ENCODE measurements at regions not wholly inside any gene's neighbourhood (a gene's known extent, or its start where the extent isn't known, plus 50 kb on each side); places are given as distances from the start of the nearest gene placed in this dataset.
"Not testable (repeated sequence)": the region's sequence is repeated elsewhere in the genome, so short reads cannot be mapped to it uniquely, and the experiment has no call there.

GRCh38 chr6:74404366-74404765, 708.4 kb downstream of the CD109 start:
- no peak overlapping the region for H3K9ac ChIP-seq
- no peaks in the 10 kb centered on the region for H3K79me2 ChIP-seq (ENCODE audit: low read depth)
- no peaks in the 10 kb centered on the region for H3K27me3 ChIP-seq
- no peaks in the 10 kb centered on the region for H3K9me3 ChIP-seq (ENCODE audit: low read depth)
- H3K4me2 ChIP-seq, result no peak overlapping the region
- no peak for DNase-seq (ENCODE audit: low spot score)
- Mint-ChIP-seq H3K27ac (no peak overlapping the region), H3K36me3 (no peaks in the 10 kb centered on the region), H3K27me3 (ENCODE audit: insufficient read depth, low read depth) (peaks cover 2% of the 10 kb centered on the region), H3K4me1 (no peaks in the 10 kb centered on the region), H3K9me3 (peaks cover 10% of the 10 kb centered on the region), H3K4me3 (no peak overlapping the region)
- no peaks in the 10 kb centered on the region for H3F3A ChIP-seq (ENCODE audit: low read depth)
- no peaks in the 10 kb centered on the region for H4K20me1 ChIP-seq (ENCODE audit: low read depth)
- TF ChIP-seq, protein P1, sequence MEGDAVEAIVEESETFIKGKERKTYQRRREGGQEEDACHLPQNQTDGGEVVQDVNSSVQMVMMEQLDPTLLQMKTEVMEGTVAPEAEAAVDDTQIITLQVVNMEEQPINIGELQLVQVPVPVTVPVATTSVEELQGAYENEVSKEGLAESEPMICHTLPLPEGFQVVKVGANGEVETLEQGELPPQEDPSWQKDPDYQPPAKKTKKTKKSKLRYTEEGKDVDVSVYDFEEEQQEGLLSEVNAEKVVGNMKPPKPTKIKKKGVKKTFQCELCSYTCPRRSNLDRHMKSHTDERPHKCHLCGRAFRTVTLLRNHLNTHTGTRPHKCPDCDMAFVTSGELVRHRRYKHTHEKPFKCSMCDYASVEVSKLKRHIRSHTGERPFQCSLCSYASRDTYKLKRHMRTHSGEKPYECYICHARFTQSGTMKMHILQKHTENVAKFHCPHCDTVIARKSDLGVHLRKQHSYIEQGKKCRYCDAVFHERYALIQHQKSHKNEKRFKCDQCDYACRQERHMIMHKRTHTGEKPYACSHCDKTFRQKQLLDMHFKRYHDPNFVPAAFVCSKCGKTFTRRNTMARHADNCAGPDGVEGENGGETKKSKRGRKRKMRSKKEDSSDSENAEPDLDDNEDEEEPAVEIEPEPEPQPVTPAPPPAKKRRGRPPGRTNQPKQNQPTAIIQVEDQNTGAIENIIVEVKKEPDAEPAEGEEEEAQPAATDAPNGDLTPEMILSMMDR (IDR thresholded peaks at IDR 0.05), result no peak
- TF ChIP-seq EZH2phosphoT487 (IDR thresholded peaks at IDR 0.05), result no peak
- no peak for TF ChIP-seq EZH2 (IDR thresholded peaks at IDR 0.05)
- no peak overlapping the region for H2AFZ ChIP-seq (replicated peaks)
- H3K36me3 ChIP-seq, result no peaks in the 10 kb centered on the region
- no peak overlapping the region for H3K27ac ChIP-seq
- H3K4me3 ChIP-seq, result no peak overlapping the region
- no peaks in the 10 kb centered on the region for H3K4me1 ChIP-seq

GRCh38 chr6:74402781-74403180, 706.8 kb downstream of the CD109 start:
- H3K27ac ChIP-seq, result no peak overlapping the region
- no peaks in the 10 kb centered on the region for H4K20me1 ChIP-seq (ENCODE audit: low read depth)
- no peaks in the 10 kb centered on the region for H3K79me2 ChIP-seq (ENCODE audit: low read depth)
- H3K27me3 Mint-ChIP-seq (ENCODE audit: insufficient read depth, low read depth), result peaks cover 2% of the 10 kb centered on the region
- no peak overlapping the region for H3K27ac Mint-ChIP-seq
- no peaks in the 10 kb centered on the region for H3K4me1 ChIP-seq
- no peak overlapping the region for H3K4me3 Mint-ChIP-seq
- no peaks in the 10 kb centered on the region for H3K36me3 Mint-ChIP-seq
- no peaks in the 10 kb centered on the region for H3F3A ChIP-seq (ENCODE audit: low read depth)
- H3K4me3 ChIP-seq, result no peak overlapping the region
- TF ChIP-seq EZH2phosphoT487 (IDR thresholded peaks at IDR 0.05), result no peak
- H3K36me3 ChIP-seq, result no peaks in the 10 kb centered on the region
- H3K4me1 Mint-ChIP-seq, result no peaks in the 10 kb centered on the region
- H3K9me3 Mint-ChIP-seq, result peaks cover 10% of the 10 kb centered on the region
- no peak overlapping the region for H2AFZ ChIP-seq (replicated peaks)
- no peaks in the 10 kb centered on the region for H3K27me3 ChIP-seq
- H3K9ac ChIP-seq, result no peak overlapping the region
- no peak for DNase-seq (ENCODE audit: low spot score)
- H3K4me2 ChIP-seq, result no peak overlapping the region
- H3K9me3 ChIP-seq (ENCODE audit: low read depth), result no peaks in the 10 kb centered on the region

GRCh38 chr6:74378437-74378836, 682.4 kb downstream of the CD109 start:
- not testable (repeated sequence) for H3K9me3 Mint-ChIP-seq; H3K4me2 ChIP-seq; H3K4me1 Mint-ChIP-seq; H3K9ac ChIP-seq; H3K27me3 Mint-ChIP-seq (ENCODE audit: insufficient read depth, low read depth); H3F3A ChIP-seq (ENCODE audit: low read depth); DNase-seq (ENCODE audit: low spot score); H3K9me3 ChIP-seq (ENCODE audit: low read depth); H3K27ac Mint-ChIP-seq; H3K27me3 ChIP-seq; H3K4me3 ChIP-seq; H3K27ac ChIP-seq; H2AFZ ChIP-seq (replicated peaks); H3K36me3 ChIP-seq; H3K4me1 ChIP-seq; H3K4me3 Mint-ChIP-seq; H3K79me2 ChIP-seq (ENCODE audit: low read depth); H4K20me1 ChIP-seq (ENCODE audit: low read depth); H3K36me3 Mint-ChIP-seq

DNA sequence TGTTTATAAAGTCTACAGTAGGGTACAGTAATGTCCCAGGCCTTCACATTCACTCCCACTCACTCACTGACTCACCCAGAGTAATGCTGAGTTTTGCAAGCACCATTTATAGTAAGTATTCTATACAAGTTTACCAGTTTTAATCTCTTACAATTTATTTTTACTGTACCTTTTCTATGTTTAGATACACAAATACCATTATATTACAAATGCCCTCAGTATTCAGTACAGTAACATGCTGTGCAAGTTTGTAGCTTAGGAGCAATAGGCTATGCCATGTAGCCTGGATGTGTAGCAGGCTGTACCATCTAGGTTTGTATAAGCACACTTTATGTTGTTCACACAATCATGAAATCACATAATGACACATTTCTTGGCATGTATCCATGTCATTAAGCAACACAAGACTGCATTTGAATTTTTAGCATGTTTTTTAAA, 673.6 kb downstream of the CD109 start:
- H3K4me3 ChIP-seq, result no peak overlapping the region
- no peaks in the 10 kb centered on the region for H3K27me3 Mint-ChIP-seq (ENCODE audit: insufficient read depth, low read depth)
- DNase-seq (ENCODE audit: low spot score), result no peak
- H3K4me3 Mint-ChIP-seq, result no peak overlapping the region
- H3K36me3 ChIP-seq, result no peaks in the 10 kb centered on the region
- H3K36me3 Mint-ChIP-seq, result no peaks in the 10 kb centered on the region
- H3K4me2 ChIP-seq, result no peak overlapping the region
- no peaks in the 10 kb centered on the region for H3F3A ChIP-seq (ENCODE audit: low read depth)
- H3K4me1 Mint-ChIP-seq, result no peaks in the 10 kb centered on the region
- no peaks in the 10 kb centered on the region for H3K27me3 ChIP-seq
- H3K9ac ChIP-seq, result no peak overlapping the region
- H3K4me1 ChIP-seq, result no peaks in the 10 kb centered on the region
- H3K9me3 ChIP-seq (ENCODE audit: low read depth), result no peaks in the 10 kb centered on the region
- H3K27ac ChIP-seq, result no peak overlapping the region
- no peaks in the 10 kb centered on the region for H4K20me1 ChIP-seq (ENCODE audit: low read depth)
- H2AFZ ChIP-seq (replicated peaks), result no peak overlapping the region
- no peak for TF ChIP-seq EZH2 (IDR thresholded peaks at IDR 0.05)
- no peak for TF ChIP-seq EZH2phosphoT487 (IDR thresholded peaks at IDR 0.05)
- TF ChIP-seq, protein P1 (IDR thresholded peaks at IDR 0.05), result no peak
- no peak overlapping the region for H3K27ac Mint-ChIP-seq
- no peaks in the 10 kb centered on the region for H3K79me2 ChIP-seq (ENCODE audit: low read depth)
- no peaks in the 10 kb centered on the region for H3K9me3 Mint-ChIP-seq
